ENCODE measurements at regions not wholly inside any gene's neighbourhood (a gene's known extent, or its start where the extent isn't known, plus 50 kb on each side); places are given as distances from the start of the nearest gene placed in this dataset.

DNA sequence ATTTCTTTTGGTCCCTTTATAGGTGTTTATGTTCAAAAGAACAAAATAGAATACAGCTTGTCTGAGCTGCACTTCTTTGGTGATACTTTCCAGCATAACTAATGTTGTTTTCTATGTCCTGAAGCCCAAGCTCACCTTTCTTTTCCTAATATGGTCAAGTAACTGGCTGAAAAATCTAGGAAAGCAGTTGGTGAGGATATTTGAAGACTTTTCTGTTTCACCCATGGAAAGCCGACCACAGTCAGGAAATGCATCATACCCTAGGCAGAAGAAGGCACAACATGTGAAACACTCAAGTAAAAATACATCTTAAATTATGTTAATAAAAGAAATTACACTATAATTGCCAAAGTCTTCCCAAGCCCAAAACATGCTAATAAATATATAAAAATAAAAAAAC is 337.0 kb downstream of the PDGFC start:
- no peak overlapping the region for H3K27ac ChIP-seq (ENCODE audit: insufficient read depth, low read depth, low read length)
- H4K20me1 ChIP-seq (replicated peaks; ENCODE audit: control insufficient read depth, extremely low read depth, insufficient read depth, low read length), result no peaks in the 10 kb centered on the region
- CTCF ChIA-PET, result no interaction called here
- BruUV-seq (replicated peaks), result no TSS peak
- H3K9me3 ChIP-seq (replicated peaks; ENCODE audit: control insufficient read depth, insufficient read depth, low read length), result no peaks in the 10 kb centered on the region
- dilution Hi-C loops (cut with MboI; ENCODE audit: extremely low pct_ligation_motif_present, low sequenced_read_pairs), result no loop called here
- intact Hi-C loops (cut with micrococcal nuclease), result no loop called here
- POLR2A ChIA-PET, result no interaction called here
- no peaks in the 10 kb centered on the region for H3K9me1 ChIP-seq (replicated peaks; ENCODE audit: control insufficient read depth, extremely low read depth, insufficient read depth, low read length)
- H3K4me3 ChIP-seq (replicated peaks in 1 of 3; ENCODE audit: insufficient read depth in 1 of 3, low read depth in 1 of 3, low read length in 3 of 3), result no peak overlapping the region
- peak overlapping the region; percentile 53 for H2AFZ ChIP-seq (ENCODE audit: low read depth, low read length)
- no peak overlapping the region for H3K4me2 ChIP-seq (ENCODE audit: insufficient read depth, low read length)
- DNase-seq (ENCODE audit: low read depth, low spot score) (no peak), FAIRE-seq (no peak)
- TF ChIP-seq POLR2AphosphoS5 (IDR thresholded peaks at IDR 0.05; ENCODE audit: insufficient read depth, low read depth, low read length), result no peak
- H3K9ac ChIP-seq (replicated peaks; ENCODE audit: extremely low read depth, insufficient read depth, low read length), result no peak overlapping the region
- no peaks in the 10 kb centered on the region for H3K36me3 ChIP-seq (ENCODE audit: control insufficient read depth in 2 of 2, extremely low read depth in 1 of 2, insufficient read depth in 2 of 2, low read length in 2 of 2)
- no peaks in the 10 kb centered on the region for H3K4me1 ChIP-seq (ENCODE audit: control insufficient read depth, extremely low read depth, insufficient read depth, low read length)
- no peaks in the 10 kb centered on the region for H3K79me2 ChIP-seq (ENCODE audit: control insufficient read depth, insufficient read depth, low read length)
- no peaks in the 10 kb centered on the region for H3K27me3 ChIP-seq (ENCODE audit: control insufficient read depth in 2 of 2, insufficient read depth in 2 of 2, low read length in 2 of 2)

DNA sequence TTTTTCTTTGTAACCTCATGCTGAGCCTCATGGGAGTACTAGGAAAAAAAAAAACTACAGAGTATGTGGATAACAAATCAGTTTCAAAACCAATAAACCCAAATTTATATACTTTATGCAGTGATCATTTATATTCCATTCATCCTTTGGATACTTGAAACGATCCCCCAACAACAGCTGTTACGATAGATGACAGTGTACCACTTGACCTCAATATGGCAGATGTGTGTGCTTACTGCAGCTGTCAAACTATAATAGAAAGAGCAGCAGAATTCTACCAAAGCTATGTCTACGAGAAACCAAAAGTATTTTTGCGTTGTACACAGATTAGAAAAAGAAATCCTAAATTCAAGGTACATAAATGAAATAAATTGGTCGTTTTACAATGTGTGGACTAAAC is 337.8 kb downstream of the PDGFC start:
- dilution Hi-C loops (cut with MboI; ENCODE audit: extremely low pct_ligation_motif_present, low sequenced_read_pairs) (no loop called here), intact Hi-C loops (cut with micrococcal nuclease) (no loop called here)
- Histone ChIP-seq H3K9ac (replicated peaks; ENCODE audit: extremely low read depth, insufficient read depth, low read length) (no peak overlapping the region), H3K27me3 (ENCODE audit: control insufficient read depth in 2 of 2, insufficient read depth in 2 of 2, low read length in 2 of 2) (no peaks in the 10 kb centered on the region), H4K20me1 (replicated peaks; ENCODE audit: control insufficient read depth, extremely low read depth, insufficient read depth, low read length) (no peaks in the 10 kb centered on the region), H3K4me3 (replicated peaks in 1 of 3; ENCODE audit: insufficient read depth in 1 of 3, low read depth in 1 of 3, low read length in 3 of 3) (no peak overlapping the region), H3K4me2 (ENCODE audit: insufficient read depth, low read length) (no peak overlapping the region), H3K36me3 (ENCODE audit: control insufficient read depth in 2 of 2, extremely low read depth in 1 of 2, insufficient read depth in 2 of 2, low read length in 2 of 2) (no peaks in the 10 kb centered on the region), H3K4me1 (ENCODE audit: control insufficient read depth, extremely low read depth, insufficient read depth, low read length) (no peaks in the 10 kb centered on the region), H2AFZ (ENCODE audit: low read depth, low read length) (no peak overlapping the region), H3K9me1 (replicated peaks; ENCODE audit: control insufficient read depth, extremely low read depth, insufficient read depth, low read length) (no peaks in the 10 kb centered on the region), H3K9me3 (replicated peaks; ENCODE audit: control insufficient read depth, insufficient read depth, low read length) (no peaks in the 10 kb centered on the region), H3K27ac (ENCODE audit: insufficient read depth, low read depth, low read length) (no peak overlapping the region), H3K79me2 (ENCODE audit: control insufficient read depth, insufficient read depth, low read length) (no peaks in the 10 kb centered on the region)
- no peak for FAIRE-seq
- CTCF ChIA-PET, result no interaction called here
- no TSS peak for BruUV-seq (replicated peaks)
- no peak for DNase-seq (ENCODE audit: low read depth, low spot score)
- no peak for TF ChIP-seq MYC (IDR thresholded peaks at IDR 0.05; ENCODE audit: low read depth, low read length)
- no peak for TF ChIP-seq JUN (IDR thresholded peaks at IDR 0.05; ENCODE audit: borderline replicate concordance, insufficient read depth, insufficient read length, low read depth)
- no peak for TF ChIP-seq EZH2 (IDR thresholded peaks at IDR 0.05; ENCODE audit: borderline replicate concordance, low read depth, low read length, severe bottlenecking)
- POLR2A ChIA-PET, result no interaction called here

Data from endothelial cell of umbilical vein (primary cell).